ENCODE measurements at regions not wholly inside any gene's neighbourhood (a gene's known extent, or its start where the extent isn't known, plus 50 kb on each side); places are given as distances from the start of the nearest gene placed in this dataset.

GRCh38 chr13:57918086-57918485, 286.5 kb downstream of the PCDH17 start:
- ATAC-seq (no peak), DNase-seq (no peak)

DNA sequence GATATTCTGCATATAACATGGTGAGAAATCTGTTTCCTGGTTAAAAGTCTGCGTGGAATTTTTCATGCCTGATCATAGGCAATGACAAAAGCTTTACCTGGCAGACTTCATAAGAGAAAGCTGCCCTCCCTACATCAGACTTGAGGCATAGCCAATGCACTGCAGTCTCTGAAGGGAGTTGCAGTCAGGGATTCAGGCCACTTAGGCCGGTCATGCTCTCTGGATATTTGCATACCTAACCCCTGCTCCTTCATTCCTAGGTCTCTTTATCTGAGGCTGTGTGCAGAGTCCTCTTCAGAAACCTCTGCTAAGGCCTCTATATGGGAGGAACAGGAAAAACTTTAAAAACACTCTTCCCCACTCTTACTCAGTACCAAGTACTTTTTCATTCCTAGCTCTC, 287.4 kb downstream of the PCDH17 start:
- no peak for DNase-seq
- ATAC-seq: no peak

- no peak for DNase-seq
- no peak for ATAC-seq
These were observed 293.7 kb downstream of the PCDH17 start for GRCh38 chr13:57925250-57925649.

DNA sequence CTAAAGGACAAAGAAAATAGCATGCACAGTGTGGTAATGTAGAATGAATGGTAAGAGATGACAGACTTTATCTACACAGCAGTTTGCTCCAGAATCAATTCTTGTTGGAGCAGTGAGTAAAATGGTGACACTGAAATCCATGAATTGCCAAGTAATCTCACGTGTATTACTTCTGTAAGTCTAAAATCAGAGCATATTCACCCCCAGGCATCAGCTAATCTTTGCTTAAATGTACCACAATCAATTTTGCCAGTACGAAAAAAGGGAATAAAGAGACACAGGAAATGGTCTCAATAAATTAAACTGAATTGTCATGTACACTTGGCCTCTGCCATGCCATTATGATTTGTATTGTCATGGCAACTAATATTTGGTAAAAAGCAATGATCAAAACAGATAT, 294.2 kb downstream of the PCDH17 start:
- DNase-seq (no peak), ATAC-seq (no peak)

- DNase-seq (no peak), ATAC-seq (no peak)
These were observed 300.5 kb downstream of the PCDH17 start for GRCh38 chr13:57932061-57932460.

- no peak for DNase-seq
- no peak for ATAC-seq
These were observed 302.1 kb downstream of the PCDH17 start for GRCh38 chr13:57933606-57934005.

- no peak for ATAC-seq
- no peak for DNase-seq
These were observed 304.4 kb downstream of the PCDH17 start for GRCh38 chr13:57935965-57936364.

DNA sequence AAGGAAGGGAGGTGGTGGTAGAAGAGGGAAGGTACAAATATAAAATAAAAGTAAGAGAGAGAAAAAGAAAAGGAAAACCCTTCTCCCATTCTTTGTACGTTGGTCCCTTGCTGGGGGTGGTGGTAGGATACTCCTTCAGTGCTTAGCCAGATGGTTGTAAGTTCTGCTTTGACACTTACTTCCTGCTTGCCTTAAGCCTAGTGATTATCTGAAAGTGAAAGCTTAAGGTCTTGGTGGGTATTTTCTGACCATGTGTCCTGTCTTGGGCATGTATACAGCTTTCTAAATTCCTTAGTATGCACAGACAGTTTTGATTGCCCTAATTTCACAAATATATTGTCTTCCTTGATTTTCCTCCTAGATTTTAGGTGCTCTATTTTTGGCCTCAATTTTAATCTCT, 314.8 kb downstream of the PCDH17 start:
- no peak for DNase-seq
- no peak for ATAC-seq

GRCh38 chr13:57948884-57949283, 317.3 kb downstream of the PCDH17 start:
- no peak for ATAC-seq

DNA sequence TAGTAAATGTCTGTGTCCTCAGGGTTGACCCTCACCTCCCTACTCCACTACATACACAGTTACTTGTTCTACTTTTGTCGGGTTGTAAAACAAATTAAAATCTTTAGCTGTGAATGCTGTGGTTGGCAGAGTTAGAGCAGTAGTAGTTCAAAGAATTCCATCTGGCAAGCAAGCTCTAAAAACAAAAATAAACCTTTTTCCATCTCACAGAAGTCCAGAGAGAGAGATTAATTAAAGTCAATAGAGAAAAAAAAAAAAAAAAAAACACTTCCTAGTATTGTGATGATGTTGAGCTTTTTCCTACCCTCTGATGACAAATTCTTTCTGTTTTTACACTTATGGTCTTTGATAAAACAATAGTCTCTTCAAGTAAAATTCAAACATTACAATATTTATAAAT, 338.4 kb downstream of the PCDH17 start:
- no peak for ATAC-seq
- no peak for DNase-seq

More at GRCh38 chr13:57948884-57949283, 317.3 kb downstream of the PCDH17 start:
- DNase-seq: no peak

DNA sequence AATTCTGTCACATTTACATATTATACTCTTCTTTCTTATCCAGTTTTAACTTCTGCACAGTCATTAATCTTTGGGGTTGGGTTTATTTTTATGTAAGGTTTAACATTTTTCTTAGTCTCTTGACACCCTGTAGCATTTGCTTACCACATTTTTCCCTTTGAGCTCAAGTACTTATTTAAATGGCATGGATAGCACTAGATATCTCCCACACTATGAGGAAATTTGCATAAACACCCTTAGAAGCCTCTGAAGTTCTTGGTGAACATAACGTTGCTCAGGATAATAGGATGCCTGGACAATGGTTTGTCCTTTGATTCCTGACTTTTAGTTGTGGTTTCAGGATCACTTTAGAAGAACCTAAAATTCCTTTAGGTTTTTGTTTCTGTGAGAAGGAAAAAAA, 338.9 kb downstream of the PCDH17 start:
- ATAC-seq: no peak
- no peak for DNase-seq

DNA sequence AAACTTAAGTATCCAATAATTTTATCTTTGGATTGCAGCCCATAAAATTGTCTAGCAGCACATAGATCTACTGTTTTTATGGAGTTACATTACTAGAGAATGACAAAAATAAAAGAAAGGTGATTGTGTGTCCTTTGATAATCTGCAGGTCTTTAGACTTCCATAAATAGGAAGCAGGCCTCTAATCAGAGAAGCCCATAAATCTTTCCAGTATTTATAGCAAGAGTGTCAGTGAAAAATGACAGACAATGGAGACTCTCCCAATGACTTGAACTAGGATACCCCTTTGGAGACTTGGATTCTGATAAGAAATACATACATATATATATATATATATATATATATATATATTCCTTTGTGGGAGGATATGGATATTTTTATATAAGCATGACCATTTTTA, 351.2 kb downstream of the PCDH17 start:
- no peak for DNase-seq
- ATAC-seq: no peak

- DNase-seq (no peak), ATAC-seq (no peak)
These were observed 356.7 kb downstream of the PCDH17 start for GRCh38 chr13:57988276-57988675.

DNA sequence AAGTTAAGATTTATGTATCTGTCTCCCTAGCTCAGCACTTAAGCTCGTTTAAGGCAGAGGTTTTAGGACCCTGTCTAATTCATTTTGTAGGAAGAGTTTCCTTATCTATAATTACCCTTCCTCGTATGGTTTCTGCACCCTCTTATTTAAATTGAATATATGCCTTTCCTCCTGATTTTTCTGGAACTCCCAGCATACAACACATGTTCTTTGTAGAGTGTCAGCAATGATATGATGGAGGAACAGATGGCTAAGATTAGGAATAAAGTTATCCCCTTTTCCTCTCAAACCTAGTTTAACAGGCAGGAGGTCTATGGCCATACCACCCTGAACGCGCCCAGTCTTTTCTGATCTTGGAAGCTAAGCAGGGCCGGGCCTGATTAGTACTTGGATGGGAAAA, 359.5 kb downstream of the PCDH17 start:
- no peak for ATAC-seq
- no peak for DNase-seq

DNA sequence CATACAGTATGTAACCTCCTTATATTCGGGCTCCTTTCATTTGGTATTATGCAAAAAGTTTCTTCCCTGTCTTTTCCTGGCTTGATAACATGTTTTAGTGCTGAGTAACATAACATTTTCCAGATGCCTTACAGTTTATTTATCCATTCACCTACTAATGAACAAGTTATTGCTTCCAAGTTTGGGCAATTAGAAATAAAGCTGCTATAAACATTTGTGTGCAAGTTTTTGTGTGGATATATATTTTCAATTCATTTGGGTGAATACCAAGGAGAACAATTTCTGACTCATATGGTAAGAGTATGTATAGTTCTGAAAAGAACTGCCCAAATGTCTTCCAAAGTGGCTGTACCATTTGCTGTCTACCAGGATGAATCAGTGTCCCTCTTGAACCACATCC, 360.9 kb downstream of the PCDH17 start:
- ATAC-seq (no peak), DNase-seq (no peak)

GRCh38 chr13:57996717-57997116, 365.2 kb downstream of the PCDH17 start:
- no peak for DNase-seq

GRCh38 chr13:58004751-58005150, 373.2 kb downstream of the PCDH17 start:
- ATAC-seq (no peak), DNase-seq (no peak)

More at GRCh38 chr13:57996717-57997116, 365.2 kb downstream of the PCDH17 start:
- ATAC-seq: no peak

GRCh38 chr13:58018020-58018419, 386.5 kb downstream of the PCDH17 start:
- DNase-seq (no peak), ATAC-seq (no peak)

- DNase-seq: no peak
- ATAC-seq: no peak
These were observed 387.3 kb downstream of the PCDH17 start for GRCh38 chr13:58018865-58019264.

DNA sequence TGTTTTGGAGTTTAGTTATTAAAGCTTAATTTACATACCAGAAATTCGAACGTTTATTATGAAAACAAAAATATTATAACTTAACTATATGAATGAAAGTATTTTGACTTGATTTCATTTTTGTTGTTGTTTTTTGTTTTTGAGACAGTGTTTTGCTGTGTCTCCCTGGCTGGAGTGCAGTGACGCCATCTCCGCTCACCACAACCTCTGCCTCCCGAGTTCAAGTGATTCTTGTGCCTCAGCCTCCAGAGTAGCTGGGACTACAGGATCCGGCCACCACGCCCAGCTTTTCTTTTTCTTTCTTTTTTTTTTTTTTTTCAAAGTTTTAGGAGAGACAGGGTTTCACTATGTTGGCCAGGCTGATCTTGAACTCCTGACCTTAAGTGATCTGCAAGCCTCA, 392.6 kb downstream of the PCDH17 start:
- DNase-seq (no peak), ATAC-seq (no peak)

GRCh38 chr13:58025821-58026220, 394.3 kb downstream of the PCDH17 start:
- ATAC-seq (no peak), DNase-seq (no peak)

GRCh38 chr13:58032676-58033460, 401.3 kb downstream of the PCDH17 start:
- DNase-seq: no peak
- ATAC-seq: no peak

DNA sequence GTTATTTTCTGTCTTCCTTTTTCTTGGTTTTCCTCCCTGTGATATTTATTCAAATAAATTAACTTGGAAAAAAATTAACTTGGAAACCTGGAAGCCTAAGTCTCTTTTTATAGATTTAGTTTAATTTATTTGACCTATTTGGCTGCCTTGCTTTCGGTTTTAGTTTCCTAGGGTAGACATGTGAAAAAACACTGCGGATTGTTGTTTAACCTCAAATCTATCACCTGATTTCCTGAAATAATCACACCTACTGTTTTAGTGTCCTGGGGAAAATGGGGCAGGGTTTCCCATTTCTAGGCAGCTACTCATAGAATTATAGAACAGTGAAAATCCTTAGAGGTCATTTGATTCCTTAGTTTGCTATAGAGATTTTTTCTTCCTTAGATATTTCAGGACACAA, 412.4 kb downstream of the PCDH17 start:
- ATAC-seq: no peak
- no peak for DNase-seq

- ATAC-seq (no peak), DNase-seq (no peak)
These were observed 417.1 kb downstream of the PCDH17 start for GRCh38 chr13:58048670-58049069.

DNA sequence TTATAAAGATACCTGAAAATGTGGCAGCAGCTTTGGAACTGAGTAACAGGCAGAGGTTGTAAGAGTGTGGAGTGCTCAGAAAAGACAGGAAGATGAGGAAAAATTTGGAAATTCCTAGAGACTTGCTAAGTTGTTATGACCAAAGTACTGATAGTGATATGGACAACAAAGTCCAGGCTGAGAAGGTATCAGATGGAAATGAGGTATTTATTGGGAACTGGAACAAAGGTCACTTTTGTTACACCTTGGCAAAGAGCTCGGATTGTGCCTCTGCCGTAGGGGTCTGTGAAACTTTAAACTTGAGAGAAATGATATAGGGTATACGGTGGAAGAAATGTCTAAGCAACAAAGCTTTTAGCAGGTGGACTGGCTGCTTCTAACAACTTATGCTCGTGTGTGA, 419.9 kb downstream of the PCDH17 start:
- no peak for ATAC-seq

More for the DNA sequence above, 419.9 kb downstream of the PCDH17 start:
- DNase-seq: no peak

All from stimulated activated naive CD8-positive, alpha-beta T cell treated with anti-CD3 and anti-CD28 coated beads, Interleukin-15, Interleukin-2, amounts not matched to agents 100 U/mL and 50 U/mL, for 24 hours (primary cell).